Esophagus squamous epithelium (tissue), 4 donors: ENCODE measurements at regions not wholly inside any gene's neighbourhood (a gene's known extent, or its start where the extent isn't known, plus 50 kb on each side); places are given as distances from the start of the nearest gene placed in this dataset.

Source experiments
- CTCF ChIP-seq, 6 experiments: fragments of 450-650 bp in 4 of 6; fragments of 200-600 bp in 2 of 6; sonication (generic) in 2 of 6; IDR thresholded peaks; one replicate each; pipeline ENCODE4 v1.5.1; 2016 to 2019; ENCODE audit warnings: antibody characterized with exemption in 6 of 6, mild to moderate bottlenecking in 4 of 6, moderate library complexity in 4 of 6
- POLR2A ChIP-seq, 4 donors: fragments of 450-650 bp; IDR thresholded peaks; one replicate each; pipeline ENCODE4 v1.6.1; 2017; ENCODE audit warnings: antibody characterized with exemption in 4 of 4, mild to moderate bottlenecking in 4 of 4, moderate library complexity in 3 of 4

- TF ChIP-seq CTCF (IDR thresholded peaks at IDR 0.05) = no peak
- no peak for TF ChIP-seq POLR2A (IDR thresholded peaks at IDR 0.05)
Measured at GRCh38 chr6:90983462-90983861, 396.6 kb upstream of the MAP3K7 start.
